ENCODE measurements at regions not wholly inside any gene's neighbourhood (a gene's known extent, or its start where the extent isn't known, plus 50 kb on each side); places are given as distances from the start of the nearest gene placed in this dataset.

- TF ChIP-seq, protein P1, sequence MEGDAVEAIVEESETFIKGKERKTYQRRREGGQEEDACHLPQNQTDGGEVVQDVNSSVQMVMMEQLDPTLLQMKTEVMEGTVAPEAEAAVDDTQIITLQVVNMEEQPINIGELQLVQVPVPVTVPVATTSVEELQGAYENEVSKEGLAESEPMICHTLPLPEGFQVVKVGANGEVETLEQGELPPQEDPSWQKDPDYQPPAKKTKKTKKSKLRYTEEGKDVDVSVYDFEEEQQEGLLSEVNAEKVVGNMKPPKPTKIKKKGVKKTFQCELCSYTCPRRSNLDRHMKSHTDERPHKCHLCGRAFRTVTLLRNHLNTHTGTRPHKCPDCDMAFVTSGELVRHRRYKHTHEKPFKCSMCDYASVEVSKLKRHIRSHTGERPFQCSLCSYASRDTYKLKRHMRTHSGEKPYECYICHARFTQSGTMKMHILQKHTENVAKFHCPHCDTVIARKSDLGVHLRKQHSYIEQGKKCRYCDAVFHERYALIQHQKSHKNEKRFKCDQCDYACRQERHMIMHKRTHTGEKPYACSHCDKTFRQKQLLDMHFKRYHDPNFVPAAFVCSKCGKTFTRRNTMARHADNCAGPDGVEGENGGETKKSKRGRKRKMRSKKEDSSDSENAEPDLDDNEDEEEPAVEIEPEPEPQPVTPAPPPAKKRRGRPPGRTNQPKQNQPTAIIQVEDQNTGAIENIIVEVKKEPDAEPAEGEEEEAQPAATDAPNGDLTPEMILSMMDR (IDR thresholded peaks at IDR 0.05): no peak
- no peak for TF ChIP-seq POLR2A (IDR thresholded peaks at IDR 0.05)
Observed at GRCh38 chr1:117740496-117740895, 134.6 kb downstream of the TENT5C start.

All from thyroid gland (tissue), 4 donors.